Uterus (tissue), 2 donors: ENCODE measurements at regions not wholly inside any gene's neighbourhood (a gene's known extent, or its start where the extent isn't known, plus 50 kb on each side); places are given as distances from the start of the nearest gene placed in this dataset.

ENCODE experiments used
- CTCF ChIP-seq, 4 experiments: fragments of 200-600 bp in 2 of 4; fragments of 450-650 bp in 2 of 4; sonication (generic) in 2 of 4; IDR thresholded peaks; one replicate each; pipeline ENCODE4 v1.5.1; 2016 to 2019; ENCODE audit warnings: antibody characterized with exemption in 4 of 4, mild to moderate bottlenecking in 2 of 4, moderate library complexity in 1 of 4
- POLR2A ChIP-seq, 2 donors: fragments of 450-650 bp; IDR thresholded peaks; one replicate each; pipeline ENCODE4 v1.6.1; 2016; ENCODE audit warnings: antibody characterized with exemption in 2 of 2, mild to moderate bottlenecking in 1 of 2, moderate library complexity in 1 of 2

GRCh38 chr6:139553916-139554315 is 179.5 kb upstream of the CITED2 start:
- TF ChIP-seq CTCF (IDR thresholded peaks at IDR 0.05), result no peak
- no peak for TF ChIP-seq POLR2A (IDR thresholded peaks at IDR 0.05)
